Mesendoderm (in vitro differentiated cells): ENCODE measurements at regions not wholly inside any gene's neighbourhood (a gene's known extent, or its start where the extent isn't known, plus 50 kb on each side); places are given as distances from the start of the nearest gene placed in this dataset.
"Not testable (repeated sequence)": the region's sequence is repeated elsewhere in the genome, so short reads cannot be mapped to it uniquely, and the experiment has no call there.

Source experiments
- DNase-seq: peaks from one replicate; pipeline ENCODE4 v3.0.0; 2013
- H2AK5ac ChIP-seq: 2 replicates; pipeline ENCODE4 v1.6.1; 2013; ENCODE audit warnings: low read length, inconsistent platforms
- H2BK120ac ChIP-seq: 2 replicates; pipeline ENCODE4 v1.6.1; 2013; ENCODE audit warnings: low read depth, mild to moderate bottlenecking, low read length, moderate library complexity, mixed read lengths
- H2BK15ac ChIP-seq: replicated peaks from 2 replicates; pipeline ENCODE4 v1.6.1; 2013; ENCODE audit warnings: low read depth, mild to moderate bottlenecking, moderate library complexity
- H2BK5ac ChIP-seq: 2 replicates; pipeline ENCODE4 v1.6.1; 2013; ENCODE audit warnings: low read length, inconsistent platforms
- H3K18ac ChIP-seq: 2 replicates; pipeline ENCODE4 v1.6.1; 2013; ENCODE audit warnings: mild to moderate bottlenecking, low read length, mixed read lengths
- H3K23ac ChIP-seq: one replicate; pipeline ENCODE4 v1.6.1; 2013; ENCODE audit warnings: low read length
- H3K27ac ChIP-seq: 2 replicates; pipeline ENCODE4 v1.5.1; 2013; ENCODE audit warnings: low read depth, mild to moderate bottlenecking, inconsistent platforms, low read length, moderate library complexity
- H3K27me3 ChIP-seq: 2 replicates; pipeline ENCODE4 v1.6.1; 2013; ENCODE audit warnings: low read length, control low read depth, mild to moderate bottlenecking, inconsistent platforms; ENCODE audit not compliant: insufficient read depth, poor library complexity
- H3K36me3 ChIP-seq: 2 replicates; pipeline ENCODE4 v1.6.1; 2013; ENCODE audit warnings: low read length, inconsistent platforms; ENCODE audit not compliant: control insufficient read depth, insufficient read depth
- H3K4ac ChIP-seq: one replicate; pipeline ENCODE4 v1.6.1; 2013; ENCODE audit warnings: low read depth, mild to moderate bottlenecking, low read length, moderate library complexity
- H3K4me1 ChIP-seq: 2 replicates; pipeline ENCODE4 v1.6.1; 2013; ENCODE audit warnings: low read depth, low read length, inconsistent platforms; ENCODE audit not compliant: control insufficient read depth
- H3K4me2 ChIP-seq: 2 replicates; pipeline ENCODE4 v1.6.1; 2013; ENCODE audit warnings: low read length
- H3K4me3 ChIP-seq: 2 replicates; pipeline ENCODE4 v1.5.1; 2013; ENCODE audit warnings: mild to moderate bottlenecking, low read length
- H3K56ac ChIP-seq: one replicate; pipeline ENCODE4 v1.6.1; 2013; ENCODE audit warnings: low read length
- H3K79me1 ChIP-seq: 2 replicates; pipeline ENCODE4 v1.6.1; 2013; ENCODE audit warnings: low read length, inconsistent platforms
- H3K79me2 ChIP-seq: 2 replicates; pipeline ENCODE4 v1.6.1; 2013; ENCODE audit warnings: mild to moderate bottlenecking, low read length; ENCODE audit not compliant: control insufficient read depth, insufficient read depth
- H3K9ac ChIP-seq: 2 replicates; pipeline ENCODE4 v1.6.1; 2013; ENCODE audit warnings: low read length, inconsistent platforms
- H4K5ac ChIP-seq: one replicate; pipeline ENCODE4 v1.6.1; 2013; ENCODE audit warnings: low read length
- H4K8ac ChIP-seq: one replicate; pipeline ENCODE4 v1.6.1; 2013; ENCODE audit warnings: low read depth, mild to moderate bottlenecking, control low read depth, low read length, moderate library complexity
- WGBS: extraction: QIAGEN DNeasy Blood & Tissue Kit; methylation state at CpG from one replicate; pipeline ENCODE4 v1.1.7; 2013; ENCODE audit warnings: low lambda C conversion rate, missing lambda C conversion rate; ENCODE audit not compliant: insufficient coverage; ENCODE audit errors: extremely low coverage; 5-methylcytosine and 5-hydroxymethylcytosine counted together

DNA sequence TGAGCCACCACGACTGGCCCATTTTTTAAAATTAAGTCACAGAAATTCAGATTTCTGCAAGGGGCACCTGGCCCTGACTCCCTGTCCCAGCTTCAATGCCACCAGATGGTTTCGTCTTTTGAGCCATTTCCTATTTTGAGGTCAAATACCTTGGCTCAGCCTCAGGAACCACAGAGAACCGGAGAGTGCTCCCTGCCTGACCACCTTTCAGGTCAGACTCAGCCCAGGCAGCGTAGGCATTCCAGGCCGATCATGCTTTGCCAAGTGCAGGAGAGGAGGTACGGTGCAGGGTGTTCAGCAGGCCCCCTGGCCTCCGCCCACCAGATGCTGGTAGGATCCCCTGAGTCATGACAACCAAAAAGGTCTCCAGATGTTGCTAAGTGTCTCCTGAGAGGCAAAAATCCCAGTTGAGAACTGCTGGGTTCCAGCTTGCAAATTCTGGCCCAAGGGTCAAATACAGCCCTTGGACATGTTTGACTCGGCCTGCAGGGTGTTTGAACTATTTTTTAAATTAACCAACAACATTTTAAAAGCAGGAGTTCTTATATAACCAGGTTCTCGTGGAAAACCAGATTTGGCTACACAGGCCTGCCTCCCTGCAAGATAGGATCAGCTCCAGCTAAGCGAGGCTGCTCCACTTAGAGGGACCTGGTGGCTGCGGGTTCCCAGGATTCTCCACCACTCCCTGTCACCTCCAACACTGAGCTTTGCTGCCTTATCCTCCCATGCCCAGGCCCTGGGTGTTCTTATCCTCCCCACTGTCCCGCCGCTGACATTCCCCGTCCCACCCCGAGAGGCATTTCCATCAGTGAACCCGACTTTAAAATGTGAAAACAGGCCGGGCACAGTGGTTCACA, 61.9 kb upstream of the TARDBP start:
- no peak for DNase-seq
- Histone ChIP-seq H3K23ac (no peak overlapping the region), H3K4ac (no peak overlapping the region), H3K4me2 (no peak overlapping the region), H3K18ac (no peak overlapping the region), H3K56ac (no peak overlapping the region), H2BK120ac (no peak overlapping the region), H3K36me3 (no peaks in the 10 kb centered on the region), H3K9ac (no peak overlapping the region), H3K4me3 (no peak overlapping the region), H3K4me1 (no peaks in the 10 kb centered on the region), H3K79me1 (no peaks in the 10 kb centered on the region), H3K27ac (no peak overlapping the region), H3K27me3 (no peaks in the 10 kb centered on the region), H3K79me2 (no peaks in the 10 kb centered on the region), H4K5ac (no peak overlapping the region), H2BK15ac (no peak overlapping the region), H4K8ac (no peak overlapping the region), H2BK5ac (no peak overlapping the region), H2AK5ac (no peak overlapping the region)
- whole genome bisulfite sequencing, result no CpG with 5 or more reads among the region's 17 CpGs

DNA sequence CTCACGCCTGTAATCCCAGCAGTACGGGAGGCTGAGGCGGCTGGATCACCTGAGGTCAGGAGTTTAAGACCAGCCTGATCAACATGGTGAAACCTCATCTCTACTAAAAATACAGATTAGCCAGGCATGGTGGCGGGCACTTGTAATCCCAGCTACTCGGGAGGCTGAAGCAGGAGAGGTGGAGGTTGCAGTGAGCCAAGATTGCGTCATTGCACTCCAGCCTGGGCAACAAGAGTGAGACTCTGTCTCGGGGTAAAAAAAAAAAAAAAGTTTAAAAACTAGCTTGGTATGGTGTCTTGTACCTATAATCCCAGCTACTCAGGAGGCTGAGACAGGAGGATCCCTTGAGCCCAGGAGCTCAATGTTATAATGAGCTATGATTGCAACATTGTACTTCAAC, 61.2 kb upstream of the TARDBP start:
- not testable (repeated sequence) for H3K27me3 ChIP-seq, H3K18ac ChIP-seq, H2BK120ac ChIP-seq, H3K79me1 ChIP-seq, H4K8ac ChIP-seq, H3K23ac ChIP-seq, H4K5ac ChIP-seq, H3K4me3 ChIP-seq, H3K27ac ChIP-seq, H3K4me1 ChIP-seq, H2BK15ac ChIP-seq, H2AK5ac ChIP-seq, H2BK5ac ChIP-seq, H3K36me3 ChIP-seq, H3K9ac ChIP-seq, H3K79me2 ChIP-seq, DNase-seq, H3K4me2 ChIP-seq, H3K56ac ChIP-seq, H3K4ac ChIP-seq
- no CpG with 5 or more reads among the region's 7 CpGs for WGBS

DNA sequence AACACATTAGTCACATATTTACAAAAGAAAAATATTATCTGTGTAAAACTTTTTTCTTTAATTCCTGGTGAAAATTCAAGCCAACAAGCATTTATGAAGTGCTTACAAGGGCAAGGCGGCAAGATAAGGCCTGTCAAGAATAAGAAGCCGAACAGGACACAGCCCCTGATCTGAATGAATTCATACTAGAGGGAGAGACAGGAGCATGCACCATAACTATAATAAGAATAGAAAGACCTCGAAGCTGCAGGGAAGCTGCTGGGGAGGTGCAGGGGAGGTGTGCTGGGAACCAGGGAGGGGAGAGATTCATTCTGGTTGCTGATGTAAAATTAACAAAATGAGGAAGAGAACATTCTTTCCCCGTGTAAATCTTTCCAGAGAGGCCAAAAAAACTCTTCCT, 60.5 kb upstream of the TARDBP start:
- H2AK5ac ChIP-seq, result no peak overlapping the region
- H2BK15ac ChIP-seq, result no peak overlapping the region
- no peaks in the 10 kb centered on the region for H3K27me3 ChIP-seq
- H3K56ac ChIP-seq, result no peak overlapping the region
- no peak for DNase-seq
- H3K9ac ChIP-seq, result no peak overlapping the region
- H3K4ac ChIP-seq, result no peak overlapping the region
- no peak overlapping the region for H3K4me2 ChIP-seq
- H4K5ac ChIP-seq, result no peak overlapping the region
- no peak overlapping the region for H2BK5ac ChIP-seq
- H3K4me1 ChIP-seq, result no peaks in the 10 kb centered on the region
- H3K27ac ChIP-seq, result no peak overlapping the region
- WGBS, result no CpG with 5 or more reads among the region's 4 CpGs
- H4K8ac ChIP-seq, result no peak overlapping the region
- H2BK120ac ChIP-seq, result no peak overlapping the region
- no peak overlapping the region for H3K18ac ChIP-seq
- H3K36me3 ChIP-seq, result no peaks in the 10 kb centered on the region
- H3K23ac ChIP-seq, result no peak overlapping the region
- no peaks in the 10 kb centered on the region for H3K79me2 ChIP-seq
- no peak overlapping the region for H3K4me3 ChIP-seq
- no peaks in the 10 kb centered on the region for H3K79me1 ChIP-seq

DNA sequence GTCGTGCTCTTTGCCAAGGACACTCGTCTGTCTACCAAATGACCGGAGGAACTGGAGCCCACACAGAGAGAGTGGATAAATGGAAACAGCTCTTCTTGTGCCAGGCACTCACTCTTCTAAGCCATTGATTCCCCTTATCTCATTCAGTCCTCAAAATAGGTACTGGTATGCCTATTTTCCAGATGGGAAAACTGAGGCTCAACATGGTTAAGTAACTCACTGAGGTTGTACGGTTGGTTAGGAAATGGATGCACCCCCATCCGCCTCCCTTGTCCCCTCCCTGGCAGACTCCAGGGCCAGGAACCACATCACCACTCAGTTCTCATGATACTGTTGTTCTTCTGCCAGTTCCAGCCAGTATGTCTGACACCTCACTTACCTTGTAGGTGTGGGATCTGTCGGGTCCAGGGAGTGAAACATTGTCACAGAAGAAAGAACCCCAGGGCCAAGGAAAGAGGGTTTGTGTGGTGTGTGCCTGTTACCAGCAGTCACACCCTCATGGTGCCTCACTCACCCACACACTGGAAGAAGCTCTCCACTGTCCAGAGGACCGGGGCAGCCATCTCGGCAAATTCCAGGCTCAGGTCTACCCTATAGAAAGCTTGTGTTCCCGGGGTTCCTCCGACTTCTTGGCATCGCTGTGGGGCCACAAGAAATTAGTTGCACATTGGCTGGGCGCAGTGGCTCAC, 58.8 kb upstream of the TARDBP start:
- Histone ChIP-seq H3K79me1 (no peaks in the 10 kb centered on the region), H3K18ac (no peak overlapping the region), H4K8ac (no peak overlapping the region), H3K23ac (no peak overlapping the region), H3K4me2 (no peak overlapping the region), H4K5ac (no peak overlapping the region), H3K79me2 (no peaks in the 10 kb centered on the region), H3K4ac (no peak overlapping the region), H2AK5ac (no peak overlapping the region), H3K4me3 (no peak overlapping the region), H3K4me1 (no peaks in the 10 kb centered on the region), H3K56ac (no peak overlapping the region), H2BK5ac (no peak overlapping the region), H2BK15ac (no peak overlapping the region), H3K27ac (no peak overlapping the region), H3K27me3 (no peaks in the 10 kb centered on the region), H3K9ac (no peak overlapping the region), H2BK120ac (no peak overlapping the region), H3K36me3 (no peaks in the 10 kb centered on the region)
- no peak for DNase-seq
- WGBS, result no CpG with 5 or more reads among the region's 12 CpGs

DNA sequence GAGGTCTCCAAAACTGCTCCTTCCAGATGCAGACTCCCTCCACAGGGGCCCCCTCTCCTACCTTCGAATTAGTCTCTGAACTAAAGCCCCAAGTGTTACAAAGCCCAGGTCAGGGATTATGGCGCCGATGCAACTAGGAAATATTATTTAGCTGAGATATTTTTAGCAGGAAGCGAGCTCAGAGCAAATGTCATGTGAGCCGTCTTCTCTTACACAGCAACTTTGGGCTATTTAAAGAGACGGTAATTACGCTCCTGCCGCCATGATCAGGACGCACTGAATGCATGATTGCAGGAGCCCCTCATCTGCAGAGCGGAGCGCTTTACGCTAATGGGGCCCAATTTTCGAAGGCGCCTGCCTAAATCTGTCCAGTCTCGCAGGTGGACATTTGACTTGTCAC, 55.3 kb upstream of the TARDBP start:
- H4K8ac ChIP-seq, result no peak overlapping the region
- H3K4me2 ChIP-seq, result no peak overlapping the region
- no peak for DNase-seq
- H4K5ac ChIP-seq, result no peak overlapping the region
- H3K36me3 ChIP-seq, result no peaks in the 10 kb centered on the region
- H3K4ac ChIP-seq, result no peak overlapping the region
- H2AK5ac ChIP-seq, result no peak overlapping the region
- no peak overlapping the region for H2BK15ac ChIP-seq
- no peak overlapping the region for H2BK120ac ChIP-seq
- no peaks in the 10 kb centered on the region for H3K79me2 ChIP-seq
- no peak overlapping the region for H3K56ac ChIP-seq
- no peaks in the 10 kb centered on the region for H3K27me3 ChIP-seq
- H3K27ac ChIP-seq, result no peak overlapping the region
- H3K4me3 ChIP-seq, result no peak overlapping the region
- H3K79me1 ChIP-seq, result no peaks in the 10 kb centered on the region
- no peak overlapping the region for H3K9ac ChIP-seq
- no peak overlapping the region for H3K23ac ChIP-seq
- no peak overlapping the region for H3K18ac ChIP-seq
- no peak overlapping the region for H2BK5ac ChIP-seq
- no peaks in the 10 kb centered on the region for H3K4me1 ChIP-seq
- no CpG with 5 or more reads among the region's 15 CpGs for WGBS
